ENCODE measurements at regions not wholly inside any gene's neighbourhood (a gene's known extent, or its start where the extent isn't known, plus 50 kb on each side); places are given as distances from the start of the nearest gene placed in this dataset.

DNA sequence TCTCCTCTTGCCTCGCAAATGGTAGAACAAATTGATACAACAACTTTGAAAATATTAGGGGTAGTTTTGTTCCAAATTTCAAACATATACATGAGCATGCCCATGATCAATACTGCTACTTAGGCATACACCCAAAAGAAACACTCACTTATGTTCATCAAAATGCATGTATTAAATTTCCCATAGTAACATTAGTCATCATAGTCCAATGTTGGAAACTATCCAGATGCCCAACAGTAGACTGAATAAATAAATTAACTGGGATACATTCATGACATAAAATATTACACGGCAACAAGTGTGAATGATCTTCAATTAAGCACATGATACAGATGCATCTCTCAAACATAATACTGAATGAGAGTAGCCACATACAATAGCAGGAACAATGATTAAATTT lies 391.6 kb downstream of the CDH11 start:
- TF ChIP-seq, protein P1, sequence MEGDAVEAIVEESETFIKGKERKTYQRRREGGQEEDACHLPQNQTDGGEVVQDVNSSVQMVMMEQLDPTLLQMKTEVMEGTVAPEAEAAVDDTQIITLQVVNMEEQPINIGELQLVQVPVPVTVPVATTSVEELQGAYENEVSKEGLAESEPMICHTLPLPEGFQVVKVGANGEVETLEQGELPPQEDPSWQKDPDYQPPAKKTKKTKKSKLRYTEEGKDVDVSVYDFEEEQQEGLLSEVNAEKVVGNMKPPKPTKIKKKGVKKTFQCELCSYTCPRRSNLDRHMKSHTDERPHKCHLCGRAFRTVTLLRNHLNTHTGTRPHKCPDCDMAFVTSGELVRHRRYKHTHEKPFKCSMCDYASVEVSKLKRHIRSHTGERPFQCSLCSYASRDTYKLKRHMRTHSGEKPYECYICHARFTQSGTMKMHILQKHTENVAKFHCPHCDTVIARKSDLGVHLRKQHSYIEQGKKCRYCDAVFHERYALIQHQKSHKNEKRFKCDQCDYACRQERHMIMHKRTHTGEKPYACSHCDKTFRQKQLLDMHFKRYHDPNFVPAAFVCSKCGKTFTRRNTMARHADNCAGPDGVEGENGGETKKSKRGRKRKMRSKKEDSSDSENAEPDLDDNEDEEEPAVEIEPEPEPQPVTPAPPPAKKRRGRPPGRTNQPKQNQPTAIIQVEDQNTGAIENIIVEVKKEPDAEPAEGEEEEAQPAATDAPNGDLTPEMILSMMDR (conservative IDR thresholded peaks at IDR 0.05; ENCODE audit: control insufficient read depth, insufficient read depth, low read depth, low read length): no peak
- no peak for DNase-seq (ENCODE audit: low read depth)

DNA sequence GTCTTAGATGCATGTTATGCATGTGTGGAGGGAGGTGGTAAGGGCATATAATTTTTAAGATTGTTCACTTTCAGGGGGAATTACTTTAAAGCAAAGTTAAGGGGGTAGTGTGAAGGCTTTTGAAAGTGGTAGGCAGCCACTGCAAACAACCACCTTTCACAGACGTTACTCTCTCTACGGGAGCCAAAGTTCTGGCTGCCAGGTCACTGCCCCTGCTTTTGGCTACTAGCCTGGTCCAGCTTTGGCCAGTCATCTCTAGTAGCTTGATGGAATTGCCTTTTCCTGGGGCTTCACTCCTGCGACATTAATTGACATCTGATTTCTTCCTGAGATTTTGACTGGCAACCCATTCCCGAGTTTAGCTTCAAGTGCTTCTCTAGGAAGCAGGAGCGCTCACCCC lies 397.5 kb downstream of the CDH11 start:
- TF ChIP-seq, protein P1 (conservative IDR thresholded peaks at IDR 0.05; ENCODE audit: control insufficient read depth, insufficient read depth, low read depth, low read length): no peak
- no peak overlapping the region for H3K4me3 ChIP-seq (ENCODE audit: control insufficient read depth, low read depth, low read length)

More for the DNA sequence above, 391.6 kb downstream of the CDH11 start:
- H3K4me3 ChIP-seq (ENCODE audit: control insufficient read depth, low read depth, low read length): no peak overlapping the region

DNA sequence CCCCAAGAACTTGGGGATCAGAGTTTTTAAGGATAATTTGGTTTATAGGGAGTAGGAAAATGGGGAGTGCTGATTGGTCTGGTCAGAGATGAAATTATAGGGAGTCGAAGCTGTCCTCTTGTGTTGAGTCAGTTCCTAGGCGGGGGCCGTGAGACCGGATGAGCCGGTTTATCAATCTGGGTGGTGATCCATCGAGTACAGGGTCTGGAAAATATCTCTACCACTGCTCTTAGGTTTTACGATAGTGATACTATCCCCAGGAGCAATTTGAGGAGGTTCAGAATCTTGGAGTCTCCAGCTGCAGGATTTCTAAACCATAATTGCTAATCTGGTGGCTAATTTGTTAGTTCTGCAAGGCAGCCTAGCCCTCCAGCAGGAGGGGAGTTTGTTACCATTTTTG lies 403.4 kb downstream of the CDH11 start:
- H3K4me3 ChIP-seq (ENCODE audit: control insufficient read depth, low read depth, low read length): no peak overlapping the region
- DNase-seq (ENCODE audit: low read depth): no peak
- TF ChIP-seq, protein P1 (conservative IDR thresholded peaks at IDR 0.05; ENCODE audit: control insufficient read depth, insufficient read depth, low read depth, low read length): no peak

More for the DNA sequence above, 397.5 kb downstream of the CDH11 start:
- no peak for DNase-seq (ENCODE audit: low read depth)

DNA sequence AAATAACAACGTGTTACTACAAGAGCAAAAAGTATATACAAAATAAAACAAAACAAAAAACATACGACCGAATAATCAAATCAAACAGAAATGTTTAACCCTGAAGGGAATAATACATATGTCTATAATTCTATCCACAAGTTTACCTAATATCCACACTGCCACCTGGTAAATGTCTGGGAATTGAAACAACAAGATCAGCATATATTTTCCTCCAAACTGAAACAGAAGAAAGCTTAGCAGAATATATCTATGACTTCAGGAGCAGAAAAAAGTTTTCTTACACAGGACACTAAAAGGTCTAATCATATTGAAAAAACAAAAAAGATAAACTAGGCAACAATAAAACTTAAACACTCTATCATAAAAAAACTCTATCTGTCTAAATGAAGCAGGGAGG lies 404.0 kb downstream of the CDH11 start:
- no peak for DNase-seq (ENCODE audit: low read depth)
- TF ChIP-seq, protein P1 (conservative IDR thresholded peaks at IDR 0.05; ENCODE audit: control insufficient read depth, insufficient read depth, low read depth, low read length): no peak
- H3K4me3 ChIP-seq (ENCODE audit: control insufficient read depth, low read depth, low read length): no peak overlapping the region

DNA sequence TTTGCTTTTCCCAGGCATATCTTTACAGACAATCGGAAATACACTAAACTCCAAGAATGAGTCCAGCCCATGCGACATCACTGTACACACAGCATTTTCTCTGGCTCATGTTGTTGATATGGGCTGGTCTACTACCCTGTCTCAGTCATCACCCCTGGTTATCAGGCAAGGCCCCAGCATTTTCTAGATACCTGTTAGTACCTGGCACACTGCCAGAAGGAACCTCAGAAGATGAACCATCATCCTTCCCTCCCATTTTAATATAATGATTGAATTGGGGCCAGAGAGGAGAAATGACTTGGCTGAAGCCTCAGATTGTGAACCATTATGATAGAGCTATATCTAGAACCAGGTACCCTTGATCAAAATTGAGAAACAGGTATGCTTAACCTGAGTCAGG lies 406.2 kb downstream of the CDH11 start:
- DNase-seq (ENCODE audit: low read depth): no peak
- TF ChIP-seq, protein P1 (conservative IDR thresholded peaks at IDR 0.05; ENCODE audit: control insufficient read depth, insufficient read depth, low read depth, low read length): no peak

DNA sequence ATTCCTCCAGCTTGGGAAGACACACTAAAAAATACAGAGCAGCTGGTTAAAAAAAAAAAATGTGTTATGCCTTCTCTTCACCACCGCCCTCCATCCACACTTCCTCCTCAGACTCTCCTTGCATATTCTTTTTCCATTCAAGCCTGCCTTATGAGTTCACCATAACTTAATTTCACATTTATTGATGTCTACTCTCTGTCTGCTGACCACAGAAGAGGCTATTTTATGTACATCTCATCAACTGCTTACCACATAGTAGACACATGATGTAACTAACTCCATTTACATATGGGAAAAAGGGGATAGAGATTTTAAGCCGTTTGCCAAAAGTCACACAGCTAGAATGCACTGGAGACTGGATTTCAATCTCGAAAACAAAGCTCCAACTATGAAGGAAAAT lies 409.8 kb downstream of the CDH11 start:
- TF ChIP-seq, protein P1 (conservative IDR thresholded peaks at IDR 0.05; ENCODE audit: control insufficient read depth, insufficient read depth, low read depth, low read length): no peak
- no peak overlapping the region for H3K4me3 ChIP-seq (ENCODE audit: control insufficient read depth, low read depth, low read length)
- DNase-seq (ENCODE audit: low read depth): no peak

More for the DNA sequence above, 406.2 kb downstream of the CDH11 start:
- no peak overlapping the region for H3K4me3 ChIP-seq (ENCODE audit: control insufficient read depth, low read depth, low read length)

DNA sequence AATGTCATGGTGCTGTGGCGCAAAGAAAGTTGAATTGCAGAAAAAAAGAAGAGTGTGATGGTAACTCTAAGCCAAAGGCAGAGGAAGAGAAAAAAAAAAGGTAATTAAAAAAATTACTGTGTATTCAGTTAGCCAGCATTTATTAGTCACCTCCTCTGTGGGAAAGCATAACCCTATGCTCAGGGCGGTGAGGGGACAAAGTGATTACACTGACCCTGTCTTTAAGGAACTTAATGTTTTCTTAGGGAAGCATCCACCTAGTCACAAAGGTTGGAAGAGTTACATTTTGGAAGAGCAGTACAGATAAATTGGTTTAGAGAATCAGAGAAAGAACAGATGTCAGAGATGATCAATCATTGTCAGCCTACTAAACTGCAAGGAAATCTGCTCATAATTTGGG lies 410.3 kb downstream of the CDH11 start:
- TF ChIP-seq, protein P1 (conservative IDR thresholded peaks at IDR 0.05; ENCODE audit: control insufficient read depth, insufficient read depth, low read depth, low read length): no peak
- no peak overlapping the region for H3K4me3 ChIP-seq (ENCODE audit: control insufficient read depth, low read depth, low read length)
- DNase-seq (ENCODE audit: low read depth): no peak
